Uterus (tissue), 3 donors: ENCODE measurements at regions not wholly inside any gene's neighbourhood (a gene's known extent, or its start where the extent isn't known, plus 50 kb on each side); places are given as distances from the start of the nearest gene placed in this dataset.

Source experiments
- DNase-seq, 2 donors: peaks; one replicate each; pipeline ENCODE4 v3.0.0-alpha.2; 2019 to 2020
- H3K27ac ChIP-seq, 2 donors: fragments of 200-600 bp; sonication (generic); 1 replicate in 1 of 2; 2 replicates in 1 of 2; pipeline ENCODE4 v1.5.1; 2016 to 2018
- H3K27me3 ChIP-seq, 2 donors: fragments of 200-600 bp; sonication (generic); one replicate each; pipeline ENCODE4 v1.5.1; 2018 to 2019; ENCODE audit warnings: control low read depth in 1 of 2
- H3K36me3 ChIP-seq, 2 donors: fragments of 200-600 bp; sonication (generic); one replicate each; pipeline ENCODE4 v1.5.1; 2019; ENCODE audit warnings: control low read depth in 1 of 2
- H3K4me1 ChIP-seq, 2 donors: fragments of 200-600 bp; sonication (generic); one replicate each; pipeline ENCODE4 v1.5.1; 2018 to 2019; ENCODE audit warnings: control low read depth in 1 of 2
- H3K4me3 ChIP-seq, 2 donors: fragments of 200-600 bp; sonication (generic); 1 replicate in 1 of 2; 2 replicates in 1 of 2; pipeline ENCODE4 v1.5.1; 2018 to 2019; ENCODE audit warnings: mild to moderate bottlenecking in 1 of 2
- H3K9me3 ChIP-seq, 2 donors: fragments of 200-600 bp; sonication (generic); one replicate each; pipeline ENCODE4 v1.5.1; 2019; ENCODE audit warnings: control low read depth in 1 of 2
- CTCF ChIP-seq, 4 experiments: fragments of 200-600 bp in 2 of 4; fragments of 450-650 bp in 2 of 4; sonication (generic) in 2 of 4; IDR thresholded peaks; one replicate each; pipeline ENCODE4 v1.5.1; 2016 to 2019; ENCODE audit warnings: antibody characterized with exemption in 4 of 4, mild to moderate bottlenecking in 2 of 4, moderate library complexity in 1 of 4
- POLR2A ChIP-seq, 2 donors: fragments of 450-650 bp; IDR thresholded peaks; one replicate each; pipeline ENCODE4 v1.6.1; 2016; ENCODE audit warnings: antibody characterized with exemption in 2 of 2, mild to moderate bottlenecking in 1 of 2, moderate library complexity in 1 of 2
- intact Hi-C: fragments of 100-400 bp; cut with DNase I; formaldehyde crosslinking; loops from one replicate; pipeline ENCODE4 v1.15.1; 2023; ENCODE audit warnings: low total_unique reads
- donor health status: DM: yes; HTN: yes; CAD: no.

- H3K27me3 ChIP-seq = no peaks in the 10 kb centered on the region
- DNase-seq = no peak
- H3K4me3 ChIP-seq = no peak overlapping the region
- H3K36me3 ChIP-seq = no peaks in the 10 kb centered on the region
- H3K27ac ChIP-seq = no peak overlapping the region
- H3K9me3 ChIP-seq = no peaks in the 10 kb centered on the region
- H3K4me1 ChIP-seq = no peaks in the 10 kb centered on the region
- no peak for TF ChIP-seq CTCF (IDR thresholded peaks at IDR 0.05)
- intact Hi-C loops = no loop called here
Measured at GRCh38 chr11:92827132-92827531, 142.3 kb upstream of the MTNR1B start.

- Histone ChIP-seq H3K4me3 (no peak overlapping the region), H3K27me3 (no peaks in the 10 kb centered on the region), H3K9me3 (no peaks in the 10 kb centered on the region), H3K36me3 (no peaks in the 10 kb centered on the region), H3K4me1 (no peaks in the 10 kb centered on the region), H3K27ac (no peak overlapping the region)
- intact Hi-C loops = no loop called here
- no peak for TF ChIP-seq POLR2A (IDR thresholded peaks at IDR 0.05)
- TF ChIP-seq CTCF (IDR thresholded peaks at IDR 0.05) = no peak
- DNase-seq = no peak
Measured at GRCh38 chr11:92828556-92828955, 140.9 kb upstream of the MTNR1B start.

- Histone ChIP-seq H3K36me3 (no peaks in the 10 kb centered on the region), H3K27me3 (no peaks in the 10 kb centered on the region), H3K4me1 (no peaks in the 10 kb centered on the region), H3K27ac (no peak overlapping the region), H3K9me3 (no peaks in the 10 kb centered on the region), H3K4me3 (no peak overlapping the region)
- DNase-seq = no peak
- TF ChIP-seq POLR2A (IDR thresholded peaks at IDR 0.05) = no peak
- no peak for TF ChIP-seq CTCF (IDR thresholded peaks at IDR 0.05)
- intact Hi-C loops = no loop called here
Measured at GRCh38 chr11:92829121-92829520, 140.3 kb upstream of the MTNR1B start.

- TF ChIP-seq POLR2A (IDR thresholded peaks at IDR 0.05) (no peak), CTCF (IDR thresholded peaks at IDR 0.05) (no peak)
- no peak for DNase-seq
- no peaks in the 10 kb centered on the region for H3K4me1 ChIP-seq
- no peaks in the 10 kb centered on the region for H3K36me3 ChIP-seq
- H3K27me3 ChIP-seq = no peaks in the 10 kb centered on the region
- intact Hi-C loops = no loop called here
- H3K9me3 ChIP-seq = no peaks in the 10 kb centered on the region
- no peak overlapping the region for H3K27ac ChIP-seq
- no peak overlapping the region for H3K4me3 ChIP-seq
Measured at GRCh38 chr11:92829671-92830070, 139.8 kb upstream of the MTNR1B start.

GRCh38 chr11:92830377-92831155 lies 138.9 kb upstream of the MTNR1B start:
- Histone ChIP-seq H3K27me3 (no peaks in the 10 kb centered on the region), H3K27ac (no peak overlapping the region), H3K4me3 (no peak overlapping the region), H3K36me3 (no peaks in the 10 kb centered on the region), H3K9me3 (no peaks in the 10 kb centered on the region), H3K4me1 (no peaks in the 10 kb centered on the region)
- DNase-seq = no peak
- intact Hi-C loops = no loop called here
- TF ChIP-seq POLR2A (IDR thresholded peaks at IDR 0.05) = no peak
- TF ChIP-seq CTCF (IDR thresholded peaks at IDR 0.05) = no peak
